ENCODE measurements at regions not wholly inside any gene's neighbourhood (a gene's known extent, or its start where the extent isn't known, plus 50 kb on each side); places are given as distances from the start of the nearest gene placed in this dataset.

DNA sequence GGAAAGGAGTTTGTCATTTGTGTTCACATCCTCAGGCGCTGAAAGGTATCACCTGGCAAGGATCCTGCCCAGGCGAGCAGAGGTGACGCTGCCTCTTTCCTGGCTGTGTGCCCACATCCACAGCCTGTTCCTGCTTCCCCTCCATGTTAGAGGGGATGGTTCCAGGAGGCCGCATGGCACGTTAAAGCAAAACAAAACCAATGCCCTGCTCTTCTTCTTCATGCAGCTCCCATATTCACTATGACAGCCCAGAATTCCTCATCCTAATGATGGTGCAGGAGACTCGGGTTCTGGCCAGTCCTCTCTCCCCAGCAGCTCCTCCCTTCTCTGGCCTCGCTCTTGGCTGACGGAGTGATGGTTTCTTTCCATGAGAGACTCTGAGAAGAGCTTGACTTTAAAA is 678.5 kb upstream of the ANKRD30A start:
- Histone ChIP-seq H3K4me3 (ENCODE audit: insufficient read depth, low read depth, low read length) (no peak overlapping the region), H3K18ac (ENCODE audit: low read depth, low read length) (no peak overlapping the region), H2BK5ac (ENCODE audit: low read depth, low read length, poor library complexity, severe bottlenecking) (no peak overlapping the region), H3K27me3 (ENCODE audit: control insufficient read depth, insufficient read depth, low read length) (no peaks in the 10 kb centered on the region), H3K9me1 (ENCODE audit: insufficient read depth, low read length) (peaks cover 5% of the 10 kb centered on the region; the same call in 1 of the 2 replicates), H2AK9ac (replicated peaks; ENCODE audit: low read depth, low read length, poor library complexity) (no peak overlapping the region), H3K9ac (ENCODE audit: low read depth, low read length) (no peak overlapping the region), H3K14ac (replicated peaks; ENCODE audit: low read depth, low read length) (no peak overlapping the region), H2BK20ac (ENCODE audit: low read depth, low read length) (no peak overlapping the region), H3K79me1 (ENCODE audit: low read depth in 1 of 2, low read length in 2 of 2) (no peaks in the 10 kb centered on the region), H2AK5ac (ENCODE audit: low read depth, low read length) (0 out of 2 replicates have a peak overlapping the region, but pooled peaks have one; percentile 60), H4K8ac (ENCODE audit: low read depth in 2 of 2, low read length in 2 of 2) (no peak overlapping the region), H3K23ac (ENCODE audit: low read depth, low read length) (no peak overlapping the region), H4K5ac (ENCODE audit: low read depth, low read length) (no peak overlapping the region), H2BK15ac (ENCODE audit: low read depth, low read length) (no peak overlapping the region), H3K36me3 (ENCODE audit: control insufficient read depth, insufficient read depth, low read length) (no peaks in the 10 kb centered on the region), H3K56ac (ENCODE audit: extremely low read depth, insufficient read depth, low read length) (no peak overlapping the region), H3K27ac (ENCODE audit: insufficient read depth, low read length) (no peak overlapping the region), H2AFZ (replicated peaks; ENCODE audit: low read length, poor library complexity) (peak overlapping the region; percentile 24), H3K4me1 (ENCODE audit: control insufficient read depth, insufficient read depth, low read length) (peaks cover 5% of the 10 kb centered on the region; the same call in 1 of the 2 replicates), H3K4ac (ENCODE audit: low read depth, low read length) (peak overlapping the region; percentile 53), H2BK120ac (ENCODE audit: low read depth, low read length) (no peak overlapping the region; the same call in 1 of the 2 replicates), H3K4me2 (ENCODE audit: low read depth, low read length) (no peak overlapping the region), H3K9me3 (ENCODE audit: control insufficient read depth, insufficient read depth, low read length) (no peaks in the 10 kb centered on the region), H4K91ac (ENCODE audit: insufficient read depth, low read depth, low read length) (0 out of 2 replicates have a peak overlapping the region, but pooled peaks have one; percentile 12), H4K20me1 (ENCODE audit: insufficient read depth, low read length) (no peaks in the 10 kb centered on the region)
- in situ Hi-C loops (cut with MboI; ENCODE audit: low sequenced_read_pairs), result no loop called here
- WGBS, 2 experiments (ENCODE audit: extremely low coverage in 2 of 2, insufficient read length in 1 of 2), result no CpG with 5 or more reads among the region's 8 CpGs
- ATAC-seq (ENCODE audit: low read depth) (no peak), DNase-seq (no peak)
- ChIA-PET POLR2A (ENCODE audit: unreplicated experiment) (no interaction called here), CTCF (no interaction called here)
- intact Hi-C loops (cut with micrococcal nuclease), result no loop called here
- no TSS peak for BruUV-seq (replicated peaks)
- dilution Hi-C loops (cut with HindIII; ENCODE audit: low sequenced_read_pairs, unreplicated experiment), result no loop called here
- TF ChIP-seq SMC3 (IDR thresholded peaks at IDR 0.05; ENCODE audit: low read depth, low read length) (no peak), RFX5 (IDR thresholded peaks at IDR 0.05; ENCODE audit: low read depth, low read length) (no peak), MXI1 (IDR thresholded peaks at IDR 0.05; ENCODE audit: borderline replicate concordance, low read depth, low read length) (no peak), RAD21 (IDR thresholded peaks at IDR 0.05; ENCODE audit: low read length) (no peak), MAFK (IDR thresholded peaks at IDR 0.05; ENCODE audit: low read depth, low read length) (no peak)
- TF ChIP-seq, protein P1, sequence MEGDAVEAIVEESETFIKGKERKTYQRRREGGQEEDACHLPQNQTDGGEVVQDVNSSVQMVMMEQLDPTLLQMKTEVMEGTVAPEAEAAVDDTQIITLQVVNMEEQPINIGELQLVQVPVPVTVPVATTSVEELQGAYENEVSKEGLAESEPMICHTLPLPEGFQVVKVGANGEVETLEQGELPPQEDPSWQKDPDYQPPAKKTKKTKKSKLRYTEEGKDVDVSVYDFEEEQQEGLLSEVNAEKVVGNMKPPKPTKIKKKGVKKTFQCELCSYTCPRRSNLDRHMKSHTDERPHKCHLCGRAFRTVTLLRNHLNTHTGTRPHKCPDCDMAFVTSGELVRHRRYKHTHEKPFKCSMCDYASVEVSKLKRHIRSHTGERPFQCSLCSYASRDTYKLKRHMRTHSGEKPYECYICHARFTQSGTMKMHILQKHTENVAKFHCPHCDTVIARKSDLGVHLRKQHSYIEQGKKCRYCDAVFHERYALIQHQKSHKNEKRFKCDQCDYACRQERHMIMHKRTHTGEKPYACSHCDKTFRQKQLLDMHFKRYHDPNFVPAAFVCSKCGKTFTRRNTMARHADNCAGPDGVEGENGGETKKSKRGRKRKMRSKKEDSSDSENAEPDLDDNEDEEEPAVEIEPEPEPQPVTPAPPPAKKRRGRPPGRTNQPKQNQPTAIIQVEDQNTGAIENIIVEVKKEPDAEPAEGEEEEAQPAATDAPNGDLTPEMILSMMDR (conservative IDR thresholded peaks at IDR 0.05; ENCODE audit: low read depth, low read length), result no peak
- TF ChIP-seq, protein P2, sequence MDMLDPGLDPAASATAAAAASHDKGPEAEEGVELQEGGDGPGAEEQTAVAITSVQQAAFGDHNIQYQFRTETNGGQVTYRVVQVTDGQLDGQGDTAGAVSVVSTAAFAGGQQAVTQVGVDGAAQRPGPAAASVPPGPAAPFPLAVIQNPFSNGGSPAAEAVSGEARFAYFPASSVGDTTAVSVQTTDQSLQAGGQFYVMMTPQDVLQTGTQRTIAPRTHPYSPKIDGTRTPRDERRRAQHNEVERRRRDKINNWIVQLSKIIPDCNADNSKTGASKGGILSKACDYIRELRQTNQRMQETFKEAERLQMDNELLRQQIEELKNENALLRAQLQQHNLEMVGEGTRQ (IDR thresholded peaks at IDR 0.05; ENCODE audit: low read depth, low read length), result no peak

Measured in IMR-90 (cell line).